CD1c-positive myeloid dendritic cell (primary cell): ENCODE measurements at regions not wholly inside any gene's neighbourhood (a gene's known extent, or its start where the extent isn't known, plus 50 kb on each side); places are given as distances from the start of the nearest gene placed in this dataset.

Experiments
- DNase-seq: peaks from one replicate; pipeline ENCODE4 v3.0.0-alpha.2; 2016; ENCODE audit errors: extremely low spot score

DNA sequence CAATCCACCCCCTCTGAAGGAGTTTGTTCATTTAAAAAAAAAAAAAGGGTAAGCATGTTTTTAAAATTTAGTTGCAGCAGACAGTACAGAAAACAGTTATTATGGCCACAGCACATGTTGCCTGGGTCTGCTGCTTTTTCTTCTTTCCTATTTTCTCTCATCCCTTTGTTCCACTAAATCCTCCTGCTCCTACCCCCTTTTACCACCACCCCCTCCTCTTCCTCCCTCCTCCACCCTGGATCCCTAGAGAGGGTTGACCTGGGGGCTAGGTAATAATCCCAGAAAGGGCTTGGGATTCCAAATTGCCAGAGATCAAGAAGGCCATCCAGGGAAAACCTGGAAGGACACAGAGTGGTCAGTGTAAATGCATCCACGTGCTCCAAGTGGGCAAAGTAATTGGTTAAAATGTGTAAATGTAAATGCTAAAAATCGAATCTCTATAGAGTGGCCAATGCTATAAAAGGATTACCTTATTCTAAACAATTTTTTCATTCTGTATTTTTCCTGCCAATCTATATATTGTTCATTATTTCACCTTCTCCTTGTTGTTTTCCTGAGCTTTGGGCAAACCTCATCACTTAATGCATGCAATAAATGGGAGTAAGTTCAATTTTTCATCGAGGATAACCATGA is 89.0 kb upstream of the PIK3CG start:
- no peak for DNase-seq

DNA sequence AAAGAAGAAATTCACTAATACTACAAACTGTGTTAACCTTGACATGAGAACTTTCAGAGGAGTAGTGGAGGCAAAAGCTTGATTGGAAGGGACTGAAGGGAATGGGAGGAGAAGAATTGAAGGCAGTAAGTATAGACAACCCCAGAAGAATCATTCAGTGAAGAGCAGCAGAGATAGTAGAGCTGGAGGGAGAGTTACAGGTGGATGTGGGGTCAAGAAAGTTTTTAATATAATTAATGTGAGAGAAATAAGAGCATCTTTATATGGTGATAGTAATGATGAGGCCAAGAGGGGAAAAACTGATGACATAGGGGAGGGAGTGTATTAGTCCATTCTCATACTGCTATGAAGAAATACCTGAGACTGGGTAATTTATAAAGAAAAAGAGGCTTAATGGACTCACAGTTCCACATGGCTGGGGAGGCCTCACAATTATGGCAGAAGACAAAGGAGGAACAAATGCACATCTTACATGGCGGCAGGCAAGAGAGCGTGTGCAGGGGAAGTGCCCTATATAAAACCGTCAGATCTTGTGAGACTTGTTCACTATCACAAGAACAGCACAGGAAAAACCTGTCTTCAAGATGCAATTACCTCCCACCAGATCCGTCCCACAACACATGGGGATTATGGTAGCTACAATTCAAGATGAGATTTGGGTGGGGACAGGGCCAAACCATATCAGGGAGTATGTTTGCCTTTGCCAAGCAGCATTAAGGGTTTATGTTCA is 88.3 kb upstream of the PIK3CG start:
- no peak for DNase-seq

DNA sequence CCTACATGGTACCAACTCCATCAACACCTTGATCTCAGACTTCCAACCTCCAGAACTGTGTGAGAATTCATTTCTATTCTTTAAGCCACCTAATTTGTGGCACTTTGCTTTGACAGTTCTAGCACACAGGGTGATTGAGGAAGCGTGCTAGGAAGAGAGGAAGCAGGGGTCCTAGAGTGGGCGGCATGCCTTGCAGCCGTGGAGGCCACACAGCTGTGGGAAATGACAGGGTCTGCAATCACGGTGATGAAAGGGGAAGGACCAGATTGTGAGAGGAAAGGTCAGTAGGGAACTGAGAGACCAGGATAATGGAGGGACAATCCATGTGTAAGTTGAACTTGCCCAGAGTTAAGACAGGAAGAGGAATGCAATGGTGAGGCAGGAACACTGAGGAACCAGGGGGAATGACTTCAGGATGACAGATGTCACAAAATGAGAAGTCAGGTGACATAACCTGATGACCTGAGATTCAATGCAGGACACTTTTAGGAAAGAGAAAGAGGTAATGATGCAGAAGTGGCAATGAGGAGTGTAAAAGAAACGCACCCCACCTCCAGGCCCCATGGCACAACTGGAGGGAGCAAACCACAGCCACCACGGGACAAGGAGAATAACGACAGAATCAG is 87.3 kb upstream of the PIK3CG start:
- DNase-seq, result peak; percentile 93

DNA sequence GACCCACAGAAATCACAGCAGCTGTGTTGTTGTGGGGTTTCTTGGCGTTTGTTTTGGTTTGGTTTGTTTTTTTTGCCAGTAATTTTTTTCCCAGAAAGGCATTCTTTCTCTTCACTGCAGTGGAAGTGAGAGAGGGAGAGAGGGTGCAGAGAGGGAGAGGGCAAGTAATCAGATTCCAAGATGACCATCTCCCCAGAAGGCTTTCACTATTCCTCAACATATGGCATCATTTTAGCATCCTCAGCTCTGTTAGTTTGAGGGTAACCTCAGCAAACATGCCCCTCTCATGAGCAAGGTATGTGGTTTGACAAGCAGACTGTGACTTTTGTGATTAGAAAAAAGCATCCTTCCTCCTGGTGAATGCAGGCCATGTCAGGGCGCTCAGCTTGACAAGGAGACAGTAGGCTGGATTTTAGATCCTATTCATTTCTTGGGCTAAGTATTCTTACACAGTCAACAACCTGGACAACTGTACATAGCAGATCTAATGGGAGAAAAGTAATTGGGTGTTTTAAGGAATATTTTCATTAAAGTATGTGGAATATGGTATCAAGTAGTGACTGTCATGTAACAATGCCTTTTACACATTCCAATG is 86.3 kb upstream of the PIK3CG start:
- no peak for DNase-seq

DNA sequence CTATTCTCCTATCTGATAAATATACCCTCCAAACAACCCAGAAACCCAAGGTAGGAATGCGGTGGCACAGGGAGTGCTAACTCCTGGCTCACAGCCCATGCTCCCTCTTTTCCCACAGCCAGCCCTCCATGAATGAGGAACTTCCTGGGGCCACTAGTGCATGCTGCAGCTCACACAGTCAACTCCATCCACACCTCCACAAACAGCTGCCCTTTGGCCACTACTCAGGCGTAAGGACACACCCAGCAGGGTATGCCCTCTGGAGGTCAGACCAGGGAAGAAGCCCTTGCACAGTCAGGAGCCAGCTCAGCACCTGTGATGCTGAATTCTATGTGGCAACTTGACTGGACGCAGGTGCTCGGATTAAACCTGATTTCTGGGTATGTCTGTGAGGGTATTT is 85.2 kb upstream of the PIK3CG start:
- peak; percentile 44 for DNase-seq

DNA sequence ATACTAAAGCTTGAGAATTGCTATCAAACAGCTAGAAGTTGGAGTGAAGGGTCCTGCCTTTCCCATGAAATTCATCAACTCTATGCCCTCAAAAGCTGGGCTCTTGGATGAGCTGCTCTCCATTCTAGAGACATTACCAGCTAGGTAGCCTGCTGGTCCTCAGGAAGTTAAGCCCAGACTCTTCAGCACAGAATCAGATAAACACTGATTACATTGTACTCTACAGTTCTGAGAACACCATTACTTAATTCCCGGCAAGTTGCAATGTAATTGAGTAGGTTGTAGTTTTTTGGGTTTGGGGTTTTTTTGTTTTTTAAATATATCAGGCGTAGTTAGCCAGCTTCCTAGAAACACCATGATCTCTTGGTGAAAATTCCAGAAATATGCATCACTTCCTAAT is 84.1 kb upstream of the PIK3CG start:
- no peak for DNase-seq

DNA sequence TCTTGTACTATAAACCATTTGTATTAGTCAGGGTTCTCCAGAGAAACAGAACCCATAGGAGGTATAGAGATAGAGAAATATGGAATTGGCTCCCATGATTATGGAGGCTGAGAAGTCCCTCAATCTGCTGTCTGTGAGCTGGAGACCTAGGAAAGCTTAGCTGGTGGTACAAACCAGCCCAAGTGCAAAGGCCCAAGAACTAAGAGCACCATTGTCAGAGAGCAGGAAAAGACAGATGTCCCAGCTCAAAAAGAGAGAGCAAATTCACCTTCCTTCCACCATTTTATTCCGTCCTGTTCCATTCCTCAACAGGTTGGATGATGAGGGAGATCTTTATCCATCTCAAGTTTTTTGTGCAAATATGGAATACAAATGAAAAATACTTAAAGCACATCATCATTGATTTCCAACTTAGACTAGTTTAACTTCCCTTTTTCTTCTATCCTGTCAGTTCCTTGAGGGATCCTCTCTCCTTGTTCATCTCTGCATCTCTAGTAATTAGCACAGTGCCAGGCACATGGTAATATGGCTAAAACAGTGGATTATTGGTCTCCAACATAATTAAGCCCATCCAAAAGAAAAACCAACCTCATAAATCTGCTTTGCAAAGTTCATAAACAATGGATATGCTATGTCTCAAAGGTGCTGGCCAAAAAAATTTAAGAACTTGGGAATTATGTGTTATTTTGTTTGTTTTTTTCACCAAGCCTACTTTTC is 83.1 kb upstream of the PIK3CG start:
- DNase-seq, result no peak

DNA sequence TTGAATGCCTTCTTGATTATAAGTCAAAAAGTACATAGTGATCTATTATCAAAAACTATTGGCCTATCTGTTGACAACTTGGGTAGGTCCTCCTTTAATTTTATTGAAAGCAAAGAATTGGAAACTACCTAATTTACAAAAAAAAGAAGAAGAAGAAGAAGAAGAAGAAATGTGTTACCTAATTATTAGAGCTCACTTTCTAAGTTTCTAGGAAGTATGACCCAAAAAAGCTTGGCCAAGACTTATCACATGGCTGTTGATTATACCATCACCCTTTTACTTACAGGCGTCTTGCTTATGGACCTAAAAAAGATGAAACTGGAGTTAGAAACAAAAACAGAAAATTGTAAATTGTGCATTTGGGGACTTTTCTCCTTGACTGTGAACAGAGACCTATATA is 81.8 kb upstream of the PIK3CG start:
- peak; percentile 20 for DNase-seq

DNA sequence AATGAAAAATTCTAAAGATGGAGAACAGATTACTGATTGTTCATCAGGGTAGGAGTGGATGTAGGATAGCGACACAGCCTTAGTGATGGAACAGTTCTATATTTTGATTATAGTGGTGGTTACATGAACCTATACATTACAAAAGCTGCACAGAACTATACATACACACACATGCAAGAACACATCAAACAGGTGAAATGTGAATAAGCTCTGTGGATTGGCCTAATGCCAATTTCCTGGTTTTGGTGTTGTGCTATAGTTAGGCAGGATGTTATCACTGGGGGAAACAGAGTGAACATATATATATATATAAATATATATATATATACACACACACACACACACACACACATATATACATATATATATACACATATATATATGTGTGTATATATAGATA is 76.4 kb upstream of the PIK3CG start:
- no peak for DNase-seq

DNA sequence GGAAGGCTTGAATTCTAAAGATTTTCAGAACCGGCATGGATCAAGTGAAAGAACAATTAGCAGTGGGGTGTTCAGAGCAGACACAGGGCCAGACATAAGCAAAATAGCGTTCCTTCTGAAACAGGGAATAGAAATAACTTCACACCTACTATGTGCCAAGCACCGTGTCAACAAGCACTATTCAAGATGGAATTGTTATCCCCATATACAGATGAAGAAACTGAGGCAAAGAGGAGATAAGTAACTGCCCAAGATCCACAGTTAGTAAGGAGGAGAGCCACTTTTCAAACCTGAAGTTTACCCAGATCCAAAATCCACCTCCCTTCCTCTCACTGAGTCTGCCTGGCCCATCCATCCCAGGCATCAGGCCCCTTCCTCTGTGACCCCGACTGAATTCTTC is 73.6 kb upstream of the PIK3CG start:
- no peak for DNase-seq

DNA sequence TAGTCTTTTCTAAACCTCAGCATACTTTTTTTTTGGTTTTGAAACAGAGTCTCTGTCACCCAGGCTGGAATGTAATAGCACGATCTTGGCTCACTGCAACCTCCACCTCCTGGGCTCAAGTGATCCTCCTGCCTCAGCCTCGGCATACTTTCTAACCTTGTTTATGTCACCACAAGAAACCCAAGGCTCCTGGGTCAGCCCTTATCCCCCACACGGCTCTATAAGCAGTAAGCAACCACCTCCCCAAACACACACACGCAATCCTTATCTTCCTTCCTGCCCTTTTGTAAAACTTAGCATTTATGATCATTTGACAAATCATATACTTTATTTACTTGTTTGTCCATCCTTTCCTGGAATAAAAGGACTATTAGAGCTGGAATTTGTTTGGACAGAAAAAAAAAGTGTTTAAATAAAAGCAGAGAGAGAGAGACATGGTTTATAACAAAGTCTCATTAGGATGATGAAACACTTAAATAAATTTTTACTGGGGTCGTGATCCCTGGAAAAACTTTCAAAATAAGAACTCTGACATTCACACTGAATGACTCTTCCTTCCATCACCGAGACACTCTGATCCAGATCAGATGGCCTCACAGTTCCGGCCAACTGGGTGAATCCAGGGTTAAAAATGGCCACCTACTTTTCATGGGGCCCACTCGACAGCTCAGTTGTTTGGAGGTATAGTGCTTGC is 72.7 kb upstream of the PIK3CG start:
- DNase-seq, result no peak

DNA sequence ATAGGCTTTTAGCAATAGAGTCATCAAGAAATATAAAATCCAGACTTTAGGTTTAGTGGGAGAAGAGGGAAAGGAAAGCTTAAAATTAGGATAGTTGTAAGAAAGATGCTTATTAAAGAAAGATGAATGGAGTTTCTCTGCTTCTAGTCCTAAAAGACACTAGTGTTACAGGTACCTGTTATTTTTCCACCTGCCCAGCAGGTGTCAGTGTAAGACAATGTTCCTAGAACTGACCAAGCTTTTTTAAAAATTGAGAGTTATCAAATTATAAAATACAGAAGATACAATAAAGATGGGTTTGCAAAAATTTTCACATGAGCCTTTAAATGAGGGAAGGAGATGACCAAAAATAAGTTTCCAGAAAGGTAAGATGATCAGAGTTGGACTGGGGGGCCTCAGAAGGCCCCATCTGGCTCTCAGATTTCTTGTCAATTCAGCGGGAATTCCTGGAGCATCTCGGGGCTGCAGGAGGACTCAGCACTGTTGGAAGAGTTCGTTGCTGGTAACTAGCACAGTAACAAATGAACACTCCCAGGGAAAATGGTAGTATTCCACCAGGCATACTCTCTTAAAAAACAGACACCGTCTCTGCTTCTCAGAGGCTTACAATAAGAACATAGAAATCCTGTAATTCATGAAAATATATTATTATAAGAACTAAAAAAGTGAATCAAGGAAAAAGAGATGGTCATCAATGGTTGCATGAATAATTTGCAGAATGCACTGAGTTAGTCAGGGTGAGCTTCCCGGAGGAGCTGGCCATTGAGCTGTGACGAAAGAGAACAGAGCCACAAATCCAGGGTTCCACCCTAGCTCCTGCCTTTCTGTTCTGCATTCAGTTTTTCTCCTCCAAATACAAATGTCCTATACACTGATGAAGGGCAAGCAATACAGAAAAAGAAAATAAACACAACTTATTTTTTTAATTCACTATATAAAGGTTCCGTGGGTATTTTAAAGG is 71.8 kb upstream of the PIK3CG start:
- peak; percentile 34 for DNase-seq

DNA sequence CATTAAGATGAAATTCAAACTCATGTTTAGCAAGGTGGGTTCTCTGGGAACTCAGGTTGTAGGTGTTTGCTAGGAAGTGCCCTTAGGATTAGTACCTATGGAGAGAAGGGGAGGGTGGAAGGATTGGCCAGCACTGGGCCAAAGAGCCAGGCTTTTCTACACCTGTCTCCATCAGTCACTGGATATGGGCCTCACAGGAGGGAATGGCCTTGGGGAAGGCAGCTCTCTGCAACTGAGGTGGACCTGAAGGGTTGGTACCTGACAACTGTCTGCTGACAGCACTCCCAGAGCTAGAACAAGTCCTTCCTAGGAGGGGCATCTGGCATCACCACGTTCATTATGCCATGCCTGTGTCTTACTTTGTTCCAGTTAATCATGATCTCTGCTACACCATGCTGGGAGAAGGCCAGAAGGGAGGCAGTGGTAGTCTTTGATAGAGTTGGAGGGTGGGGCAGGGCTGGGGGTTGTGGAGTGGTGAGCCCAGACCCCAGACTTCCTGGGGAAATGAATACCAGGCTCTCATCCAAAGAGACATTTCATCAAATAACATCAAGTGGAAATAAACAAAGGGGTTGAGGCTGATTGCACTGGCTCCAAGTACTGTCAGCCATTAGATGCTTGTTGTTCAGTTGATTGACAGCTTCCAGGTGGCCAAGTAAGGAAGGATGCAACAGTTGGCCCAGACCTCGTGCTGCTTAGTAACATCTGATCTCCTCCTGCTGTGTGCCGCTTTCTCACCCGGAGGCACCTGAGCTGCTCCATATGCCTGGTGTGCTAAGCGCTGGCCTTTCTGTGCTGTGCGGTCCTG is 70.6 kb upstream of the PIK3CG start:
- DNase-seq, result no peak

DNA sequence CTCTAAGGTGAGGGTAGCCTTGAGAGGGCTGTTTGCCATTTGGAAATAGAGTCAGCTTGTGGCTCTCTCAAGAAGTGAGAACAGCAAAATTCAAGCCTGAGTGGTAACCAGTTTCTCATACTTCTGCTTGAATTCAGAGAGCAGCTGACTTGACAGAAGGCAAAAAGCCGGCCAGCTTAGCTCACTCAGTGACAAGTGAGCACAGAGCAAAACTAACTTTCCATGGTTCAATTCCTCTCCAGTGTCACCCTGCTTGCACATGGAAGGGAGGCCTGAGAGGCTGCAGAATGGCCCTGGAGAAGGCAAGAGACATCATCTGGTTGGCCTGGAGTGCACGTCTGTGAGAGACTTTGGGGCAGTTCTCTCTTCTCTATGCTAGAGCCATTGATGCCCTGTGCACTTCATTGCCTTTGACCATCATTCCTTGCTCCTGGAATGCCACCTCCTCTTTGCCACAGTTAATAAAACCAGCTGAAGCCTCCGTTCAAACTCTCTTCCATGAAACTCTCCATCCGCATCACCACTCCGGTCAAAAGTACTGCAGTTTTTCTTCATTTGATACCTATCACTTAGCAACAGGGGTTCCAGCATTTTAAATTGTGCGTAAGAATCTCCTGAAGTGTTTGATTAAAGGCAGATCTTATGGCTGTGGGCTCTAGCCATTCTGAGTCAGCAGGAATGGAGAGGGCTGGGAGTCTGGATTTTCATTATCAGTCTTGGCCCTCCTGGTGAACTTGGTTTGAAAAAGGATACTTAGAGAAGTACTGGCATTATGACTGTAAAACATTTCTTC is 69.8 kb upstream of the PIK3CG start:
- DNase-seq, result no peak

DNA sequence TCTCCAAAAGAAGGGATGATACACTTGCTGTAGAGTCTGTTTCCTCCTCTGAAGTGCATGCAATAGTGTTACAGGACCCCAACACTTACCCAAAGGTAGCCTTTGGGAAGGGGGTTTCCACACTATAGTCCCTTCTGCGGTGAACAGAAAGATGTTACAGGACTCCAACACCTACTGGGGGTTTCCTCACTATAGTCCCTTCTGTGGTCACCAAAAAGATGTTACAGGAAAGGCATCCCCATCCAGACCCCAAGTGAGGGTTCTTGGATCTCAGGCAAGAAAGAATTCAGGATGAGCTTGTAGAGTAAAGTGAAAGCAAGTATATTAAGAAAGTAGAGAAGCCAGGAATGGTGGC is 69.2 kb upstream of the PIK3CG start:
- no peak for DNase-seq

DNA sequence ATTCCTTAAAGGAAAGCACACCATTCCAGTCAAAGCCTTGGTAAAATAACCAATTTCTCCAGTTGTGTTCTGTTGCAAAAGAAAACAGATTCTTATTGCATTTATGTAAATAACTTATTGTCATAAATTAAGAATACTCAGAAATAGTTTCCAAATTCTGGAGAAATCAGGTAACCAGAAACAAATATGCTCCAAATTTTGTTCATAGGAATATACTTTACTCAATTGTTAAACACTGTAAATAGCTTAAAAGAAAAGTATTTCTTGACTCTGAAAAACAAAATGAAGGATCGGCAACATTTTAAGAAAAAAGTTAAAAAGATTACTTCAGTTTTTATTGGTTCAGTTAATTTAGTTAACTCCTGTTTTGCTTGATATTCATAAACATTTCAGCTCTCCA is 67.1 kb upstream of the PIK3CG start:
- DNase-seq, result no peak

DNA sequence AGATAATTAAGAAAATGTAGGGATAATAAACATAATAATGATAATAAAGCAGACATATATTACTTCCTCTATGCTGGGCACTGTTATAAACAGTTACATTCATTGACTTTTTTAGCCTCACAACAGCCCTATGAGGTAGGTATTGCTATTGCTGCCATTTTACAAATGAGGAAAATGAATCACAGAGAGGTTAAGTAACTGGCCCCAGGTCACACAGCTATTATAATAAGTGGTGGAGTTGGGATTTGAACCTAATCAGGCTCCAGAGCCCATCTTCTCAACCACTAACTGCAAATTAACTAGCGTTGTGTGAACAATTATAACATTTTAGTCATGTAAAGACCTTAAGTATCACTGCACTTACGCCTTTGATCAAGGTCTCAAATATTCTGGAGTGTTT is 62.5 kb upstream of the PIK3CG start:
- DNase-seq, result no peak

DNA sequence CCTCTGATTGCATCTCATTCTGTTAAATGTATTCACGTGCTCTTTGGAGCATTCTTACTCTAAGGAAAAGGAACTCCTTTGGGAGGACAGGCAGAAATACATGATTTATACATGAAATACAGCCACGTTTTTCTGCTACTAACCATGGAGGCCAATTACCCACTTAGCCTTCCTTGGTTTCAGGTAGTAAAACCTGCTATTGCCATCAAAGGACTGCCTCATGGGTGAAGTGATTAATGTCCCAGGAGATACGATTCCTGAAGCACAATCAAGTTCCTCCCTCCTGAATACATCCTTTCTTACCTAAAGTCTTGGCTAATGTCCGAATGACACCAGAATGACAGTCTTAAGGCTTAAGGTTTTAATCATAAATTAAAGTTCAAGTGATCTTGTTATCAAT is 58.5 kb upstream of the PIK3CG start:
- DNase-seq, result no peak

DNA sequence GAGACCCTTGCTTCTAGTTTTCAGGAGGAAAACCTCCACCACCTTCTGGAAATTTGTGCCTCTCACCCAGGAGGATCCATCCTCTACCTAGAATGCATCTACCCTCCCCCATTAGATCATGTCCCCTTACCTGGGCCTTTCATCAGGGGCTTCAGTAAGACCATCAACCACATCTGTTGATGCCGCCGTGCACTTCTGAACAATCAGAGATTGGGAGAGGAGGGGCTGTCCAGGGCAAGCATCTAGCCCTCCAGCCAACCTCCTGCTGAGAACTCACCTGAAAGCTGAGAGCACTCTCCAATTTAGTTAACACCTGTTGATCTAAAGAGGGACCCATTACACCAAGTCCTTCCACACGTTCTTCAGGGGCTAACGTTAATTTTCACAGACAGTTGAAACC is 57.6 kb upstream of the PIK3CG start:
- DNase-seq, result no peak
